Ascending aorta (tissue), 2 donors: ENCODE measurements at regions not wholly inside any gene's neighbourhood (a gene's known extent, or its start where the extent isn't known, plus 50 kb on each side); places are given as distances from the start of the nearest gene placed in this dataset.

Source experiments
- DNase-seq, 2 donors: peaks; one replicate each; pipeline ENCODE4 v3.0.0-alpha.2; 2019; ENCODE audit warnings: low spot score in 2 of 2
- H3K27ac ChIP-seq, 2 donors: fragments of 200-600 bp; sonication (generic); one replicate each; pipeline ENCODE4 v1.5.1; 2016 to 2017; ENCODE audit warnings: mild to moderate bottlenecking in 1 of 2
- H3K27me3 ChIP-seq: fragments of 200-600 bp; sonication (generic); one replicate; pipeline ENCODE4 v1.5.1; 2017
- H3K36me3 ChIP-seq, 2 donors: fragments of 200-600 bp; sonication (generic); one replicate each; pipeline ENCODE4 v1.5.1; 2016
- H3K4me1 ChIP-seq, 2 donors: fragments of 200-600 bp; sonication (generic); one replicate each; pipeline ENCODE4 v1.5.1; 2016 to 2017; ENCODE audit warnings: mild to moderate bottlenecking in 1 of 2
- H3K4me3 ChIP-seq, 2 donors: fragments of 200-600 bp; sonication (generic); one replicate each; pipeline ENCODE4 v1.5.1; 2016 to 2017; ENCODE audit warnings: mild to moderate bottlenecking in 1 of 2
- H3K9me3 ChIP-seq, 2 donors: fragments of 200-600 bp; sonication (generic); one replicate each; pipeline ENCODE4 v1.5.1; 2016
- CTCF ChIP-seq, 3 experiments: fragments of 200-600 bp in 2 of 3; fragments of 450-650 bp in 1 of 3; sonication (generic) in 2 of 3; IDR thresholded peaks; one replicate each; pipeline ENCODE4 v1.5.1; 2016 to 2019; ENCODE audit warnings: antibody characterized with exemption in 3 of 3, mild to moderate bottlenecking in 1 of 3, moderate library complexity in 1 of 3
- intact Hi-C: fragments of 100-400 bp; cut with DNase I; formaldehyde crosslinking; loops from one replicate; pipeline ENCODE4 v1.15.1; 2023

- DNase-seq: no peak
- Histone ChIP-seq H3K36me3 (no peaks in the 10 kb centered on the region), H3K27ac (peak overlapping the region in 1 of 2 donors; percentile 12), H3K4me3 (no peak overlapping the region), H3K27me3 (no peaks in the 10 kb centered on the region), H3K4me1 (peaks cover 3 to 29% of the 10 kb centered on the region in 2 donors), H3K9me3 (peaks cover 0 to 4% of the 10 kb centered on the region in 2 donors)
- intact Hi-C loops: no loop called here
- TF ChIP-seq CTCF (IDR thresholded peaks at IDR 0.05): no peak
Observed at GRCh38 chr10:58995058-58995596, 181.3 kb upstream of the PHYHIPL start.

DNA sequence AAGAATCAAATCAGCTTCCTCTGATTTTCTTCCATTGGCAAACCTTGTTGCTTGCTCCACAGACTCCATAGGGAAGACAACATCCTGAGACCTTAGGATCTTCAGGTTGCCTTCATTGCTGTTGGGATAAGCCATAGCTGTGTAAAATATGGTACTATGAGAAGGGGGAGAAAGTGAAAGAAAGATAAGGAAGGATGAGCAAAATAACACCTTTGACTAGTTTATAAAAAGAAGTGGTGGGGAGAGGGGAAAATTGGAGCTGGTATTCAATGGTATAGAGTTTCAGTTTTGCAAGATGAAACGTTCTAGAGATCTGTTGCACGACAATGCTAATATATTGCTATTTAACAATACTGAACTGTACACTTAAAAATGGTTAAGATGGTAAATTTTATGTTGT is 180.4 kb upstream of the PHYHIPL start:
- Histone ChIP-seq H3K4me3 (no peak overlapping the region), H3K36me3 (no peaks in the 10 kb centered on the region), H3K27me3 (no peaks in the 10 kb centered on the region), H3K27ac (no peak overlapping the region), H3K9me3 (no peaks in the 10 kb centered on the region), H3K4me1 (peaks cover 4 to 32% of the 10 kb centered on the region in 2 donors)
- no peak for DNase-seq
- intact Hi-C loops: no loop called here
- TF ChIP-seq CTCF (IDR thresholded peaks at IDR 0.05): no peak

- Histone ChIP-seq H3K4me1 (peaks cover 4 to 32% of the 10 kb centered on the region in 2 donors), H3K36me3 (no peaks in the 10 kb centered on the region), H3K27me3 (no peaks in the 10 kb centered on the region), H3K27ac (no peak overlapping the region), H3K9me3 (no peaks in the 10 kb centered on the region), H3K4me3 (no peak overlapping the region)
- no peak for TF ChIP-seq CTCF (IDR thresholded peaks at IDR 0.05)
- DNase-seq: no peak
- intact Hi-C loops: no loop called here
Observed at GRCh38 chr10:58996866-58997265, 179.6 kb upstream of the PHYHIPL start.

- intact Hi-C loops: loop anchor here (2.0 kb wide), 1 partner anchor 80 kb away; no protein-coding TSS in a partner anchor
- Histone ChIP-seq H3K27ac (peak overlapping the region; percentile 84 to 86), H3K27me3 (no peaks in the 10 kb centered on the region), H3K36me3 (no peaks in the 10 kb centered on the region), H3K4me3 (peak overlapping the region in 1 of 2 donors; percentile 32), H3K9me3 (no peaks in the 10 kb centered on the region), H3K4me1 (peaks cover 4 to 35% of the 10 kb centered on the region in 2 donors)
- TF ChIP-seq CTCF (IDR thresholded peaks at IDR 0.05): no peak
- peak; percentile 43 to 89 for DNase-seq
Observed at GRCh38 chr10:58998924-58999713, 177.3 kb upstream of the PHYHIPL start.

DNA sequence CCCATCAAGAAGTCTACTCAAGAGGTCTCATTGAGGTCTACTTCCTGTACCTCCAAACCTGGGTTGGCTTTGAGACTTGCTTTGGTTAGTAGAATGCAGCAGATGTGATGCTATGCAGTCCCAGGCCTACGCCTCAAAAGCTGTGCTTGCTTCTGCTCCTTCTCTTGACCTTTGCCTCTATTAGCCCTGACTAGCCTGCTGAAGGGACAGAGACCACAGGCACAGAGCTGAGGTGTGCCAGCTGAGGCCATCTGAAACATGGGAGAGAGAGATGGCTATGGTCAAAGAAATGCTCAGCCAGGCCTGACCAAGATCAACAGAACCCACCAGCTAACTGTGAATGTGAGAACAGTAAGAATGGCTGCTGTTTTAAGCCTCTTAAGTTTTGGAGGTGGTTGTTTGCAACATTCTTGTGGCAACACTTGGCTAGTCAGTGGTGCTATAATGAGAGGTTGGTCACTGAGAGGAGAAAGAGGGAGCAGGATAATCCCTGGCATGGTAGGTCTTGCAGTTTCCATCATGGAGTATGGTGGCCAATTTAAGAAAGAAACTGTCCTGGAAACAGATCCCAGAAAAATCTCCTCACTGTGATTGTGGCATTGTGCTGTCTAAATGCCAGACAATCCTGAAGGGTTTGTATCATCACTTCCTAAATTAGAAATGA is 176.1 kb upstream of the PHYHIPL start:
- intact Hi-C loops: loop anchor here (10.0 kb wide), 1 partner anchor 735 kb away; the partner anchor contains the start of genes CISD1 and IPMK
- Histone ChIP-seq H3K36me3 (no peaks in the 10 kb centered on the region), H3K4me1 (peaks cover 4 to 30% of the 10 kb centered on the region in 2 donors), H3K27ac (peak overlapping the region; percentile 84 to 86), H3K9me3 (no peaks in the 10 kb centered on the region), H3K4me3 (peak overlapping the region in 1 of 2 donors; percentile 32), H3K27me3 (no peaks in the 10 kb centered on the region)
- no peak for TF ChIP-seq CTCF (IDR thresholded peaks at IDR 0.05)
- no peak for DNase-seq
